K562 (cell line): ENCODE measurements at regions not wholly inside any gene's neighbourhood (a gene's known extent, or its start where the extent isn't known, plus 50 kb on each side); places are given as distances from the start of the nearest gene placed in this dataset.

Source experiments
- ATAC-seq: fragments of 200-7000 bp; cut with Tn5 transposase; 3 replicates; pipeline ENCODE4 v1.9.1; 2020; ENCODE audit warnings: moderate library complexity
- BruUV-seq: library from RNA; stranded (reverse); fragments of 400-500 nt; replicated peaks from 2 replicates; lab custom pipeline; 2021; lab: Mats Ljungman, UMichigan
- CTCF ChIA-PET: fragments of 300-600 bp; formaldehyde crosslinking; extraction: SDS; loops from one replicate; lab custom pipeline; 2021; ENCODE audit warnings: low intra/inter-chr PET ratio; lab: Yijun Ruan, JAX
- POLR2A ChIA-PET: fragments of 300-600, 350-650 bp; sonication (Branson Sonifier 250); formaldehyde crosslinking; extraction: SDS; loops from one replicate; lab custom pipeline; 2021; ENCODE audit warnings: antibody characterized with exemption, inconsistent platforms; lab: Yijun Ruan, JAX
- DNase-seq, 4 experiments: peaks; one replicate each; pipeline versions ENCODE4 v3.0.0 to v3.0.0-alpha.2; 2011 to 2018; ENCODE audit warnings: low spot score in 3 of 4, mixed read lengths in 3 of 4; ENCODE audit errors: extremely low read depth in 1 of 4
- FAIRE-seq: peaks from 2 replicates; lab custom pipeline; 2011; peaks lifted over from hg19 to GRCh38; lab: Jason Lieb, UNC
- H2AFZ ChIP-seq: 2 replicates; pipeline ENCODE4 v1.6.0; 2011; ENCODE audit warnings: low read depth, low read length, control low read depth, inconsistent platforms
- H3K27ac ChIP-seq: fragments of 200-600 bp; 3 replicates; pipeline ENCODE4 v1.8.0; 2011; ENCODE audit warnings: low read depth, mild to moderate bottlenecking, control low read depth, inconsistent platforms, low read length, moderate library complexity, mixed read lengths; ENCODE audit errors: extremely low read depth
- H3K27me3 ChIP-seq, 2 experiments: fragments of 300-600 bp in 1 of 2; 2 replicates in 1 of 2; 3 replicates in 1 of 2; pipeline versions ENCODE4 v1.6.0 to v1.8.0; 2011; ENCODE audit warnings: inconsistent platforms in 2 of 2, low read length in 2 of 2, mild to moderate bottlenecking in 1 of 2, mixed read lengths in 1 of 2, moderate library complexity in 1 of 2; ENCODE audit not compliant: control insufficient read depth in 2 of 2, insufficient read depth in 2 of 2
- H3K36me3 ChIP-seq: fragments of 300-600 bp; 3 replicates; pipeline ENCODE4 v1.8.0; 2011; ENCODE audit warnings: mild to moderate bottlenecking, low read length, inconsistent platforms; ENCODE audit not compliant: control insufficient read depth, insufficient read depth
- H3K4me1 ChIP-seq, 2 experiments: fragments of 200-600 bp in 1 of 2; replicated peaks in 1 of 2; 2 replicates in 1 of 2; 3 replicates in 1 of 2; pipeline versions ENCODE4 v1.5.1 to v1.8.0; 2011; ENCODE audit warnings: inconsistent platforms in 2 of 2, low read length in 2 of 2, mild to moderate bottlenecking in 1 of 2, mixed read lengths in 1 of 2, moderate library complexity in 1 of 2; ENCODE audit not compliant: control insufficient read depth in 2 of 2, insufficient read depth in 2 of 2
- H3K4me2 ChIP-seq: 2 replicates; pipeline ENCODE4 v1.6.1; 2011; ENCODE audit warnings: low read length, control low read depth, inconsistent platforms, mixed read lengths; ENCODE audit not compliant: insufficient read depth
- H3K4me3 ChIP-seq: fragments of 200-600 bp; sonication (generic), shearing (Covaris generic); 2 replicates; pipeline ENCODE4 v1.5.1; 2016; ENCODE audit warnings: control low read depth, inconsistent platforms
- H3K79me2 ChIP-seq: fragments of 200-600 bp; 3 replicates; pipeline ENCODE4 v1.8.0; 2011; ENCODE audit warnings: low read length, inconsistent platforms; ENCODE audit not compliant: control insufficient read depth, insufficient read depth
- H3K9ac ChIP-seq, 2 experiments: 2 replicates each; pipeline versions ENCODE4 v1.6.0 to v1.6.1; 2011; ENCODE audit warnings: low read depth in 2 of 2, low read length in 2 of 2, control low read depth in 1 of 2, inconsistent platforms in 1 of 2, mild to moderate bottlenecking in 1 of 2, mixed read lengths in 1 of 2; ENCODE audit not compliant: insufficient read depth in 1 of 2
- H3K9me1 ChIP-seq: one replicate; pipeline ENCODE4 v1.6.0; 2011; ENCODE audit warnings: inconsistent platforms, mild to moderate bottlenecking, low read length, moderate library complexity; ENCODE audit not compliant: control insufficient read depth, insufficient read depth
- H3K9me3 ChIP-seq: replicated peaks from 2 replicates; pipeline ENCODE4 v1.5.1; 2011; ENCODE audit warnings: low read depth, low read length, inconsistent platforms; ENCODE audit not compliant: control insufficient read depth, insufficient read depth
- H4K20me1 ChIP-seq: replicated peaks from 2 replicates; pipeline ENCODE4 v1.6.1; 2011; ENCODE audit warnings: low read length, inconsistent platforms, mixed read lengths; ENCODE audit not compliant: control insufficient read depth, insufficient read depth
- ARID3B ChIP-seq: fragments of 250-450 bp; sonication (Bioruptor Pico); IDR thresholded peaks from 2 replicates; pipeline ENCODE4 v1.4.0; 2020; ENCODE audit warnings: borderline replicate concordance
- CBFA2T2 ChIP-seq: fragments of 450-650 bp; conservative IDR thresholded peaks from 2 replicates; pipeline ENCODE4 v1.6.1; 2017; ENCODE audit warnings: mild to moderate bottlenecking
- GATAD2A ChIP-seq: fragments of 450-650 bp; IDR thresholded peaks from 2 replicates; pipeline ENCODE4 v1.6.1; 2017
- HNRNPL ChIP-seq: fragments of 200-400 bp; formaldehyde crosslinking; IDR thresholded peaks from 2 replicates; pipeline ENCODE4 v1.6.1; 2017; ENCODE audit warnings: low read depth, mild to moderate bottlenecking, low read length
- MITF ChIP-seq: IDR thresholded peaks from 2 replicates; pipeline ENCODE4 v1.6.1; 2014; ENCODE audit warnings: antibody characterized with exemption
- NUFIP1 ChIP-seq: fragments of 450-650 bp; IDR thresholded peaks from 2 replicates; pipeline ENCODE4 v1.6.1; 2018; ENCODE audit not compliant: partially characterized antibody
- POU5F1 ChIP-seq: fragments of 150-350 bp; IDR thresholded peaks from 2 replicates; pipeline ENCODE4 v1.6.1; 2014; ENCODE audit warnings: borderline replicate concordance, low read length, low read depth, mild to moderate bottlenecking; ENCODE audit not compliant: partially characterized antibody
- PTTG1 ChIP-seq: fragments of 450-650 bp; IDR thresholded peaks from 2 replicates; pipeline ENCODE4 v1.6.1; 2016; ENCODE audit warnings: low read depth, mild to moderate bottlenecking, missing genetic modification characterization, missing compliant biosample characterization
- RCOR1 ChIP-seq, 2 experiments: IDR thresholded peaks; 2 replicates each; pipeline ENCODE4 v1.6.1; 2012; ENCODE audit warnings: low read depth in 2 of 2, low read length in 2 of 2, borderline replicate concordance in 1 of 2, improper control_type of control experiment in 1 of 2
- SIN3A ChIP-seq, 2 experiments: fragments of 150-350 bp in 1 of 2; IDR thresholded peaks; 2 replicates each; pipeline ENCODE4 v1.6.1; 2011 to 2016; ENCODE audit warnings: borderline replicate concordance in 2 of 2, low read depth in 2 of 2, low read length in 2 of 2, mild to moderate bottlenecking in 2 of 2, moderate library complexity in 2 of 2; ENCODE audit not compliant: control insufficient read depth in 1 of 2
- ZBTB2 ChIP-seq: fragments of 450-650 bp; IDR thresholded peaks from 2 replicates; pipeline ENCODE4 v1.6.1; 2016; ENCODE audit warnings: antibody characterized with exemption
- ZNF398 ChIP-seq: fragments of 250-450 bp; sonication (Bioruptor Pico); IDR thresholded peaks from 2 replicates; pipeline ENCODE4 v1.8.0; 2021; ENCODE audit warnings: moderate library complexity, mild to moderate bottlenecking, inconsistent platforms
- ZNF696 ChIP-seq: fragments of 250-450 bp; sonication (Bioruptor Pico); conservative IDR thresholded peaks from 2 replicates; pipeline ENCODE4 v1.4.0; 2020; ENCODE audit warnings: mild to moderate bottlenecking, moderate library complexity
- ZNF778 ChIP-seq: fragments of 450-650 bp; formaldehyde crosslinking; IDR thresholded peaks from 2 replicates; pipeline ENCODE4 v1.4.0; 2020; ENCODE audit warnings: mild to moderate bottlenecking, moderate library complexity
- ZNF79 ChIP-seq: fragments of 250-450 bp; sonication (Bioruptor Pico); IDR thresholded peaks from 2 replicates; pipeline ENCODE4 v1.4.0; 2020; ENCODE audit warnings: low read depth, mild to moderate bottlenecking, moderate library complexity
- WGBS: fragments of 100-300 bp; shearing (Covaris generic); methylation state at CpG from one replicate; pipeline ENCODE4 v1.1.6; 2016; ENCODE audit warnings: low coverage, mixed read lengths; ENCODE audit not compliant: insufficient coverage; ENCODE audit errors: missing lambda C conversion rate; 5-methylcytosine and 5-hydroxymethylcytosine counted together
- in situ Hi-C: fragments of 300-500 bp; cut with MboI; formaldehyde crosslinking; loops from 4 replicates; pipeline ENCODE4 v1.15.0; 2018; ENCODE audit warnings: inconsistent platforms, mixed read lengths
- intact Hi-C: fragments of 100-400 bp; cut with micrococcal nuclease; formaldehyde crosslinking; loops from 2 replicates; pipeline ENCODE4 v1.14.2; 2022
- TF ChIP-seq, protein P1 (sequence below): sonication (generic); formaldehyde crosslinking; IDR thresholded peaks from 2 replicates; pipeline ENCODE4 v1.8.0; 2022; ENCODE audit warnings: mild to moderate bottlenecking, low read depth, missing genetic modification reagents

DNA sequence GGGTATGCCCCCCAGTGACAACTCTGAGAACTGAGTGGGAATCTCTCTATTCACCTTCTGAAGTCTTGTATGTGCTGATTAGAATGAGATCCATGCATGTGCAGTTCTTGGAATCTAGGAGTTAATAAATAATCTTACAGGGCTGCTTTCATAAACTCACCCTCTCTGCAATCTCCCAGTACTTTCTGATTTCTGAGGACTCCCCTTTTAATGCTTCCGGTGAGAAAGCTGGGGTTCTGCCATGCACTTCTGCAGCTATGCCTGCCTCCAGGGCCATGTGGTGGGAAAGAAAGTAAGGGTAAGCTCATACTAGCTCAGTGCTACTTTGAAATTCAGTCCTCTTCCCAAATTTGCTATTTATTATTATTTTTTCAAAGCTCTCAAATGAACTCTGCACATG is 432.9 kb downstream of the MTX2 start:
- Histone ChIP-seq H3K9me3 (no peaks in the 10 kb centered on the region), H3K27ac (no peak overlapping the region), H3K9me1 (no peaks in the 10 kb centered on the region), H3K4me3 (no peak overlapping the region), H2AFZ (no peak overlapping the region), H3K4me2 (no peak overlapping the region), H3K9ac (no peak overlapping the region), H3K36me3 (no peaks in the 10 kb centered on the region), H3K4me1 (no peaks in the 10 kb centered on the region), H3K79me2 (no peaks in the 10 kb centered on the region), H4K20me1 (no peaks in the 10 kb centered on the region), H3K27me3 (no peaks in the 10 kb centered on the region)
- intact Hi-C loops: no loop called here
- CTCF ChIA-PET: no interaction called here
- POLR2A ChIA-PET: no interaction called here
- in situ Hi-C loops: no loop called here
- no peak for DNase-seq
- WGBS: 8% methylated on average over 1 of the region's 1 CpG
- no peak for TF ChIP-seq ZNF398 (CRISPR knock-in tag)
- TF ChIP-seq MITF: no peak
- no peak for TF ChIP-seq GATAD2A
- TF ChIP-seq POU5F1: no peak
- no peak for TF ChIP-seq ZNF696 (CRISPR knock-in tag)
- no peak for TF ChIP-seq PTTG1 (tag)
- TF ChIP-seq ZNF79 (CRISPR knock-in tag): no peak
- no peak for TF ChIP-seq ZNF778 (CRISPR knock-in tag)
- TF ChIP-seq CBFA2T2: no peak
- no peak for TF ChIP-seq HNRNPL
- TF ChIP-seq NUFIP1: no peak
- TF ChIP-seq ZBTB2: no peak
- TF ChIP-seq RCOR1 (IDR thresholded peaks at IDR 0.05; ENCODE audit: borderline replicate concordance in 1 of 2, low read depth in 2 of 2, low read length in 2 of 2): no peak
- TF ChIP-seq, protein P1, sequence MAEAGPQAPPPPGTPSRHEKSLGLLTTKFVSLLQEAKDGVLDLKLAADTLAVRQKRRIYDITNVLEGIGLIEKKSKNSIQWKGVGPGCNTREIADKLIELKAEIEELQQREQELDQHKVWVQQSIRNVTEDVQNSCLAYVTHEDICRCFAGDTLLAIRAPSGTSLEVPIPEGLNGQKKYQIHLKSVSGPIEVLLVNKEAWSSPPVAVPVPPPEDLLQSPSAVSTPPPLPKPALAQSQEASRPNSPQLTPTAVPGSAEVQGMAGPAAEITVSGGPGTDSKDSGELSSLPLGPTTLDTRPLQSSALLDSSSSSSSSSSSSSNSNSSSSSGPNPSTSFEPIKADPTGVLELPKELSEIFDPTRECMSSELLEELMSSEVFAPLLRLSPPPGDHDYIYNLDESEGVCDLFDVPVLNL (CRISPR knock-in tag): no peak
- TF ChIP-seq SIN3A (IDR thresholded peaks at IDR 0.05; ENCODE audit: borderline replicate concordance in 2 of 2, control insufficient read depth in 1 of 2, low read depth in 2 of 2, low read length in 2 of 2): no peak
- TF ChIP-seq ARID3B: no peak
- no peak for ATAC-seq
- BruUV-seq: no TSS peak
- no peak for FAIRE-seq
